Esophagus muscularis mucosa (tissue), 3 donors: ENCODE measurements at regions not wholly inside any gene's neighbourhood (a gene's known extent, or its start where the extent isn't known, plus 50 kb on each side); places are given as distances from the start of the nearest gene placed in this dataset.

ENCODE experiments used
- POLR2AphosphoS5 ChIP-seq, 2 donors: sonication (generic); formaldehyde crosslinking; IDR thresholded peaks; one replicate each; pipeline ENCODE4 v1.6.1; 2017; ENCODE audit warnings: antibody characterized with exemption in 2 of 2
- TF ChIP-seq, protein P1 (sequence below), 3 experiments: fragments of 200-600 bp in 2 of 3; fragments of 450-650 bp in 1 of 3; sonication (generic) in 2 of 3; IDR thresholded peaks; one replicate each; pipeline ENCODE4 v1.5.1; 2017 to 2019; ENCODE audit warnings: antibody characterized with exemption in 3 of 3, mild to moderate bottlenecking in 2 of 3, moderate library complexity in 1 of 3

DNA sequence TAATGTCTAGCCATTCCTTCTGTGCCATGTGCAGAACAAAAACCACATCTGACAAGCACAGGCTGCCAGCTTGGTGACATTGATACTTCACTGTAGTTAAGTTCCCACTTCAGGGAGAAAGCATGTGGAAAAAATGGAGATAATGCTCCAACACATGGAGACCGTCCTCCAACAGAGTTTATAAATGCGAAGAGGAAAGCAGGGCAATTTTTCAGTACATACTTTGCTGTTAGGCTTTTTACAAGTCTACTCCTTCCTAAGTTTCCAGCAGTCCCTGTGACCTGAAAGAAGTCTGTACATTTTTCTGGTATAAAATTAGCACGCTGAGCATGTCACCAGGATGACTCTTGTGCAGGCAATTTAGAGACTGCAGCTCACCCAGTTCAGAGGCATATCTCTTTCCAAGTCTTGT, 766.9 kb upstream of the IGFBP7 start:
- TF ChIP-seq POLR2AphosphoS5 (IDR thresholded peaks at IDR 0.05): no peak
- TF ChIP-seq, protein P1, sequence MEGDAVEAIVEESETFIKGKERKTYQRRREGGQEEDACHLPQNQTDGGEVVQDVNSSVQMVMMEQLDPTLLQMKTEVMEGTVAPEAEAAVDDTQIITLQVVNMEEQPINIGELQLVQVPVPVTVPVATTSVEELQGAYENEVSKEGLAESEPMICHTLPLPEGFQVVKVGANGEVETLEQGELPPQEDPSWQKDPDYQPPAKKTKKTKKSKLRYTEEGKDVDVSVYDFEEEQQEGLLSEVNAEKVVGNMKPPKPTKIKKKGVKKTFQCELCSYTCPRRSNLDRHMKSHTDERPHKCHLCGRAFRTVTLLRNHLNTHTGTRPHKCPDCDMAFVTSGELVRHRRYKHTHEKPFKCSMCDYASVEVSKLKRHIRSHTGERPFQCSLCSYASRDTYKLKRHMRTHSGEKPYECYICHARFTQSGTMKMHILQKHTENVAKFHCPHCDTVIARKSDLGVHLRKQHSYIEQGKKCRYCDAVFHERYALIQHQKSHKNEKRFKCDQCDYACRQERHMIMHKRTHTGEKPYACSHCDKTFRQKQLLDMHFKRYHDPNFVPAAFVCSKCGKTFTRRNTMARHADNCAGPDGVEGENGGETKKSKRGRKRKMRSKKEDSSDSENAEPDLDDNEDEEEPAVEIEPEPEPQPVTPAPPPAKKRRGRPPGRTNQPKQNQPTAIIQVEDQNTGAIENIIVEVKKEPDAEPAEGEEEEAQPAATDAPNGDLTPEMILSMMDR (IDR thresholded peaks at IDR 0.05): no peak
